HCT116 (cell line): ENCODE measurements at regions not wholly inside any gene's neighbourhood (a gene's known extent, or its start where the extent isn't known, plus 50 kb on each side); places are given as distances from the start of the nearest gene placed in this dataset.

Experiments
- ATAC-seq: fragments of 200-7000 bp; cut with Tn5 transposase; 2 replicates; pipeline ENCODE4 v1.9.1; 2020; ENCODE audit warnings: mild to moderate bottlenecking, moderate library complexity
- BruUV-seq: library from RNA; stranded (reverse); fragments of 400-500 nt; replicated peaks from 2 replicates; lab custom pipeline; 2021; lab: Mats Ljungman, UMichigan
- CTCF ChIA-PET: fragments of 300-600 bp; sonication (Branson Sonifier 250); formaldehyde crosslinking; loops from one replicate; lab custom pipeline; 2021; ENCODE audit warnings: antibody characterized with exemption; lab: Charles Lee
- POLR2A ChIA-PET: fragments of 300-600, 350-600 bp; sonication (Branson Sonifier 250); formaldehyde crosslinking; loops from one replicate; lab custom pipeline; 2021; ENCODE audit warnings: antibody characterized with exemption; lab: Charles Lee
- RAD21 ChIA-PET, 2 experiments: fragments of 300-600 bp; sonication (Branson Sonifier 250); formaldehyde crosslinking; loops; one replicate each; lab custom pipeline; 2023; ENCODE audit warnings: low total read pairs in 2 of 2; ENCODE audit not compliant: uncharacterized antibody in 2 of 2, unreplicated experiment in 2 of 2, low non-redundant PET in 1 of 2; lab: Charles Lee
- DNase-seq: peaks from one replicate; pipeline ENCODE4 v3.0.0-alpha.2; 2010; ENCODE audit warnings: low read depth, low spot score
- H2AFZ ChIP-seq: fragments of 200-600 bp; shearing (Covaris generic), sonication (generic); 2 replicates; pipeline ENCODE4 v1.6.1; 2017; ENCODE audit warnings: low read depth, mixed run types, mixed read lengths, antibody characterized with exemption, low read length; ENCODE audit not compliant: poor library complexity, severe bottlenecking
- H3K27ac ChIP-seq: 2 replicates; pipeline ENCODE4 v1.5.1; 2012; ENCODE audit warnings: low read depth, low read length
- H3K27me3 ChIP-seq: fragments of 200-600 bp; sonication (generic); 2 replicates; pipeline ENCODE4 v1.6.1; 2016; ENCODE audit warnings: mixed run types, low read length, mixed read lengths; ENCODE audit not compliant: insufficient read depth
- H3K36me3 ChIP-seq, 2 experiments: fragments of 200-500 bp in 1 of 2; fragments of 200-600 bp in 1 of 2; sonication (Bioruptor generic) in 1 of 2; sonication (generic) in 1 of 2; 2 replicates each; pipeline versions ENCODE4 v1.5.1 to v1.6.1; 2014 to 2016; ENCODE audit warnings: low read length in 2 of 2, inconsistent platforms in 1 of 2, mixed read lengths in 1 of 2, mixed run types in 1 of 2; ENCODE audit not compliant: insufficient read depth in 2 of 2, control insufficient read depth in 1 of 2
- H3K4me1 ChIP-seq, 2 experiments: fragments of 200-600 bp in 1 of 2; sonication (generic) in 1 of 2; 2 replicates each; pipeline versions ENCODE4 v1.5.1 to v1.6.1; 2012 to 2017; ENCODE audit warnings: low read length in 2 of 2, inconsistent platforms in 1 of 2, mild to moderate bottlenecking in 1 of 2, mixed read lengths in 1 of 2, mixed run types in 1 of 2, moderate library complexity in 1 of 2; ENCODE audit not compliant: insufficient read depth in 2 of 2, control insufficient read depth in 1 of 2
- H3K4me2 ChIP-seq: fragments of 200-600 bp; sonication (generic); 2 replicates; pipeline ENCODE4 v1.6.1; 2017; ENCODE audit warnings: mixed run types, low read length, mixed read lengths
- H3K4me3 ChIP-seq, 2 experiments: fragments of 200-600 bp in 1 of 2; sonication (generic) in 1 of 2; replicated peaks in 1 of 2; 2 replicates each; pipeline ENCODE4 v1.5.1; 2011 to 2016; ENCODE audit warnings: low read length in 2 of 2, control low read depth in 1 of 2, low read depth in 1 of 2, mild to moderate bottlenecking in 1 of 2, mixed read lengths in 1 of 2, mixed run types in 1 of 2
- H3K79me2 ChIP-seq: fragments of 200-600 bp; sonication (generic); 2 replicates; pipeline ENCODE4 v1.6.1; 2017; ENCODE audit warnings: mild to moderate bottlenecking, mixed run types, low read length, moderate library complexity, mixed read lengths; ENCODE audit not compliant: insufficient read depth
- H3K9ac ChIP-seq: fragments of 200-600 bp; sonication (generic); 2 replicates; pipeline ENCODE4 v1.6.1; 2016; ENCODE audit warnings: low read length, mixed read lengths
- H3K9me2 ChIP-seq: fragments of 200-600 bp; sonication (generic), shearing (Covaris generic); 2 replicates; pipeline ENCODE4 v1.6.1; 2017; ENCODE audit warnings: mixed run types, mild to moderate bottlenecking, moderate library complexity; ENCODE audit not compliant: insufficient read depth
- H3K9me3 ChIP-seq, 2 experiments: fragments of 200-500 bp in 1 of 2; fragments of 200-600 bp in 1 of 2; sonication (Bioruptor generic) in 1 of 2; sonication (generic) in 1 of 2; 2 replicates each; pipeline ENCODE4 v1.6.1; 2014 to 2017; ENCODE audit warnings: low read length in 2 of 2, mixed read lengths in 2 of 2, inconsistent platforms in 1 of 2, low read depth in 1 of 2, mild to moderate bottlenecking in 1 of 2, mixed run types in 1 of 2, moderate library complexity in 1 of 2; ENCODE audit not compliant: control insufficient read depth in 1 of 2, insufficient read depth in 1 of 2
- H4K20me1 ChIP-seq: fragments of 200-600 bp; sonication (generic), shearing (Covaris generic); 2 replicates; pipeline ENCODE4 v1.6.1; 2017; ENCODE audit warnings: mixed run types, mild to moderate bottlenecking, moderate library complexity; ENCODE audit not compliant: insufficient read depth
- CBX3 ChIP-seq: IDR thresholded peaks from 2 replicates; pipeline ENCODE4 v1.6.1; 2012; ENCODE audit warnings: low read depth
- CEBPB ChIP-seq: IDR thresholded peaks from 2 replicates; pipeline ENCODE4 v1.6.1; 2012; ENCODE audit warnings: low read depth
- EGR1 ChIP-seq: IDR thresholded peaks from 2 replicates; pipeline ENCODE4 v1.6.1; 2012; ENCODE audit warnings: low read depth
- ELF1 ChIP-seq: IDR thresholded peaks from 2 replicates; pipeline ENCODE4 v1.6.1; 2012; ENCODE audit warnings: low read depth, borderline replicate concordance
- EZH2 ChIP-seq: fragments of 200-600 bp; sonication (generic); IDR thresholded peaks from 2 replicates; pipeline ENCODE4 v1.6.1; 2017; ENCODE audit warnings: antibody characterized with exemption, mixed run types
- EZH2phosphoT487 ChIP-seq: fragments of 200-600 bp; IDR thresholded peaks from 2 replicates; pipeline ENCODE4 v1.6.1; 2018; ENCODE audit warnings: antibody characterized with exemption, borderline replicate concordance
- MAX ChIP-seq: IDR thresholded peaks from 2 replicates; pipeline ENCODE4 v1.6.1; 2012
- POLR2A ChIP-seq: IDR thresholded peaks from 2 replicates; pipeline ENCODE4 v1.7.0; 2011; ENCODE audit warnings: borderline replicate concordance; ENCODE audit not compliant: insufficient read depth, insufficient read length; ENCODE audit errors: extremely low read depth
- POLR2AphosphoS5 ChIP-seq: IDR thresholded peaks from 2 replicates; pipeline ENCODE4 v1.6.1; 2011; ENCODE audit warnings: mild to moderate bottlenecking, low read depth, low read length, moderate library complexity
- REST ChIP-seq: IDR thresholded peaks from 2 replicates; pipeline ENCODE4 v1.6.1; 2012; ENCODE audit warnings: low read depth
- SP1 ChIP-seq: IDR thresholded peaks from 2 replicates; pipeline ENCODE4 v1.6.1; 2012; ENCODE audit warnings: low read depth
- TCF7L2 ChIP-seq: IDR thresholded peaks from 2 replicates; pipeline ENCODE4 v1.7.0; 2011; ENCODE audit warnings: borderline replicate concordance, inconsistent platforms; ENCODE audit not compliant: insufficient read depth, insufficient read length; ENCODE audit errors: extremely low read depth
- YY1 ChIP-seq: IDR thresholded peaks from 2 replicates; pipeline ENCODE4 v1.6.1; 2011; ENCODE audit warnings: low read length, low read depth, moderate library complexity, mild to moderate bottlenecking; ENCODE audit not compliant: insufficient replicate concordance; ENCODE audit errors: extremely low read depth
- ZBTB33 ChIP-seq: IDR thresholded peaks from 2 replicates; pipeline ENCODE4 v1.6.1; 2011; ENCODE audit warnings: mild to moderate bottlenecking, low read length, moderate library complexity; ENCODE audit not compliant: insufficient replicate concordance; ENCODE audit errors: extremely low read depth
- ZFX ChIP-seq: fragments of 450-650 bp; IDR thresholded peaks from 2 replicates; pipeline ENCODE4 v1.6.1; 2017
- ZNF274 ChIP-seq: fragments of 200-500 bp; sonication (Bioruptor generic); IDR thresholded peaks from 2 replicates; pipeline ENCODE4 v1.6.1; 2014; ENCODE audit warnings: mild to moderate bottlenecking, low read depth, low read length, inconsistent platforms
- intact Hi-C: fragments of 100-400 bp; cut with micrococcal nuclease; formaldehyde crosslinking; loops from 2 replicates; pipeline ENCODE4 v1.10.0; 2022

- H3K9ac ChIP-seq: no peak overlapping the region
- H2AFZ ChIP-seq: no peak overlapping the region
- no peaks in the 10 kb centered on the region for H3K27me3 ChIP-seq
- ChIA-PET CTCF (no interaction called here), POLR2A (no interaction called here), RAD21 (no interaction called here)
- no peak for ATAC-seq
- no peaks in the 10 kb centered on the region for H3K79me2 ChIP-seq
- H3K4me2 ChIP-seq: no peak overlapping the region
- BruUV-seq: no TSS peak
- H4K20me1 ChIP-seq: no peaks in the 10 kb centered on the region
- no peak overlapping the region for H3K27ac ChIP-seq
- intact Hi-C loops: no loop called here
- no peak for DNase-seq
- TF ChIP-seq EGR1: no peak
- no peaks in the 10 kb centered on the region for H3K4me1 ChIP-seq
- H3K9me3 ChIP-seq: no peaks in the 10 kb centered on the region
- H3K9me2 ChIP-seq: no peaks in the 10 kb centered on the region
- no peaks in the 10 kb centered on the region for H3K36me3 ChIP-seq
- H3K4me3 ChIP-seq: no peak overlapping the region
Observed at GRCh38 chr2:81714817-81715216, 1410.3 kb upstream of the LRRTM1 start.

- Histone ChIP-seq H3K9me3 (no peaks in the 10 kb centered on the region), H3K9me2 (no peaks in the 10 kb centered on the region), H3K27me3 (no peaks in the 10 kb centered on the region), H2AFZ (no peak overlapping the region), H3K27ac (no peak overlapping the region), H3K79me2 (no peaks in the 10 kb centered on the region), H3K36me3 (no peaks in the 10 kb centered on the region), H3K4me1 (no peaks in the 10 kb centered on the region), H3K9ac (no peak overlapping the region), H3K4me2 (no peak overlapping the region), H4K20me1 (no peaks in the 10 kb centered on the region), H3K4me3 (no peak overlapping the region)
- no TSS peak for BruUV-seq
- ATAC-seq (no peak), DNase-seq (no peak)
- ChIA-PET POLR2A (no interaction called here), RAD21 (no interaction called here), CTCF (no interaction called here)
- intact Hi-C loops: no loop called here
- TF ChIP-seq EZH2: no peak
- no peak for TF ChIP-seq ZFX
- no peak for TF ChIP-seq EGR1
- TF ChIP-seq TCF7L2: no peak
- no peak for TF ChIP-seq YY1
- TF ChIP-seq REST: no peak
- no peak for TF ChIP-seq MAX
- TF ChIP-seq ZNF274: no peak
- no peak for TF ChIP-seq POLR2AphosphoS5
- no peak for TF ChIP-seq EZH2phosphoT487
- no peak for TF ChIP-seq ZBTB33
- TF ChIP-seq CEBPB: no peak
- no peak for TF ChIP-seq POLR2A
- TF ChIP-seq ELF1: no peak
- no peak for TF ChIP-seq SP1
- no peak for TF ChIP-seq CBX3
Observed at GRCh38 chr2:81706856-81707255, 1402.3 kb upstream of the LRRTM1 start.
